GM12878 (cell line): ENCODE measurements at regions not wholly inside any gene's neighbourhood (a gene's known extent, or its start where the extent isn't known, plus 50 kb on each side); places are given as distances from the start of the nearest gene placed in this dataset.

Experiments
- ATAC-seq: fragments of 200-7000 bp; cut with Tn5 transposase; 3 replicates; pipeline ENCODE4 v1.9.1; 2020; ENCODE audit warnings: mild to moderate bottlenecking, moderate library complexity
- BruUV-seq: library from RNA; stranded (reverse); fragments of 400-500 nt; replicated peaks from 2 replicates; lab custom pipeline; 2021; lab: Mats Ljungman, UMichigan
- CTCF ChIA-PET: fragments of 300-600 bp; sonication (Branson Sonifier 250); formaldehyde crosslinking; extraction: SDS; loops from one replicate; lab custom pipeline; 2021; ENCODE audit warnings: inconsistent platforms; lab: Yijun Ruan, JAX
- POLR2A ChIA-PET: fragments of 350-600 bp; formaldehyde crosslinking; extraction: SDS; loops from one replicate; lab custom pipeline; 2021; ENCODE audit warnings: inconsistent platforms; lab: Charles Lee
- RAD21 ChIA-PET: fragments of 300-600 bp; sonication (Branson Sonifier 250); formaldehyde crosslinking; loops from one replicate; lab custom pipeline; 2023; ENCODE audit warnings: antibody characterized with exemption; ENCODE audit not compliant: unreplicated experiment; lab: Charles Lee
- SMC1A ChIA-PET: fragments of 300-600 bp; sonication (Branson Sonifier 250); formaldehyde crosslinking; loops from one replicate; lab custom pipeline; 2023; ENCODE audit not compliant: unreplicated experiment, uncharacterized antibody; lab: Charles Lee
- DNase-seq: peaks from one replicate; pipeline ENCODE4 v3.0.0-alpha.2; 2011; ENCODE audit warnings: low read depth, low spot score
- FAIRE-seq: peaks from 3 replicates; lab custom pipeline; 2011; peaks lifted over from hg19 to GRCh38; lab: Jason Lieb, UNC
- H2AFZ ChIP-seq: 2 replicates; pipeline ENCODE4 v1.6.0; 2011; ENCODE audit warnings: low read depth, low read length, control low read depth; ENCODE audit not compliant: control insufficient read depth
- H3K27ac ChIP-seq: 2 replicates; pipeline ENCODE4 v1.5.1; 2011; ENCODE audit warnings: control low read depth; ENCODE audit not compliant: control insufficient read depth, insufficient read depth
- H3K27me3 ChIP-seq, 2 experiments: replicated peaks in 1 of 2; 2 replicates each; pipeline versions ENCODE4 v1.6.0 to v1.6.1; 2011; ENCODE audit warnings: low read length in 1 of 2; ENCODE audit not compliant: control insufficient read depth in 2 of 2, insufficient read depth in 2 of 2
- H3K36me3 ChIP-seq, 2 experiments: 2 replicates each; pipeline ENCODE4 v1.5.1; 2011; ENCODE audit warnings: low read length in 1 of 2; ENCODE audit not compliant: control insufficient read depth in 2 of 2, insufficient read depth in 2 of 2
- H3K4me1 ChIP-seq: 2 replicates; pipeline ENCODE4 v1.6.1; 2011; ENCODE audit warnings: mild to moderate bottlenecking, low read length, moderate library complexity, mixed read lengths; ENCODE audit not compliant: control insufficient read depth, insufficient read depth
- H3K4me2 ChIP-seq: 2 replicates; pipeline ENCODE4 v1.6.0; 2011; ENCODE audit warnings: control low read depth; ENCODE audit not compliant: control insufficient read depth, insufficient read depth
- H3K4me3 ChIP-seq: fragments of 200-600 bp; sonication (generic); 2 replicates; pipeline ENCODE4 v1.5.1; 2016
- H3K79me2 ChIP-seq: 2 replicates; pipeline ENCODE4 v1.6.0; 2011; ENCODE audit warnings: low read length; ENCODE audit not compliant: control insufficient read depth, insufficient read depth
- H3K9ac ChIP-seq: 2 replicates; pipeline ENCODE4 v1.8.0; 2011; ENCODE audit warnings: low read length, control low read depth, mixed read lengths; ENCODE audit not compliant: control insufficient read depth, insufficient read depth
- H3K9me3 ChIP-seq: replicated peaks from 3 replicates; pipeline ENCODE4 v1.5.1; 2011; ENCODE audit warnings: mild to moderate bottlenecking, low read length; ENCODE audit not compliant: control insufficient read depth, insufficient read depth
- H4K20me1 ChIP-seq: 2 replicates; pipeline ENCODE4 v1.6.0; 2011; ENCODE audit not compliant: control insufficient read depth, insufficient read depth
- BRCA1 ChIP-seq: IDR thresholded peaks from 2 replicates; pipeline ENCODE4 v1.6.1; 2011; ENCODE audit warnings: low read depth, low read length, improper control_type of control experiment
- EGR1 ChIP-seq, 2 experiments: IDR thresholded peaks; 1 replicate in 1 of 2; 2 replicates in 1 of 2; pipeline ENCODE4 v1.6.1; 2011 to 2012; ENCODE audit warnings: low read depth in 2 of 2, low read length in 2 of 2, borderline replicate concordance in 1 of 2, mild to moderate bottlenecking in 1 of 2, moderate library complexity in 1 of 2
- EP300 ChIP-seq, 2 experiments: fragments of 150-350 bp in 1 of 2; IDR thresholded peaks; 2 replicates each; pipeline ENCODE4 v1.6.1; 2011 to 2012; ENCODE audit warnings: low read depth in 2 of 2, low read length in 2 of 2, borderline replicate concordance in 1 of 2, improper control_type of control experiment in 1 of 2, inconsistent platforms in 1 of 2; ENCODE audit not compliant: control insufficient read depth in 1 of 2
- KLF5 ChIP-seq: fragments of 450-650 bp; IDR thresholded peaks from 2 replicates; pipeline ENCODE4 v1.6.1; 2014; ENCODE audit warnings: mild to moderate bottlenecking; ENCODE audit not compliant: partially characterized antibody
- MLLT1 ChIP-seq: fragments of 450-650 bp; IDR thresholded peaks from 2 replicates; pipeline ENCODE4 v1.6.1; 2016; ENCODE audit warnings: mild to moderate bottlenecking
- MTA3 ChIP-seq: IDR thresholded peaks from 2 replicates; pipeline ENCODE4 v1.6.1; 2012; ENCODE audit warnings: low read length, inconsistent platforms, borderline replicate concordance
- MYC ChIP-seq: IDR thresholded peaks from 2 replicates; pipeline ENCODE4 v1.6.1; 2011; ENCODE audit warnings: mild to moderate bottlenecking, low read length, moderate library complexity, inconsistent platforms; ENCODE audit not compliant: insufficient read depth, insufficient replicate concordance, insufficient read length, severe bottlenecking
- NFYA ChIP-seq: IDR thresholded peaks from 2 replicates; pipeline ENCODE4 v1.6.1; 2011; ENCODE audit warnings: low read depth, mild to moderate bottlenecking, low read length, improper control_type of control experiment, borderline replicate concordance
- NKRF ChIP-seq: fragments of 450-650 bp; conservative IDR thresholded peaks from 2 replicates; pipeline ENCODE4 v1.6.1; 2017; ENCODE audit warnings: mild to moderate bottlenecking, moderate library complexity
- RBBP5 ChIP-seq: fragments of 200-600 bp; sonication (generic); conservative IDR thresholded peaks from 2 replicates; pipeline ENCODE4 v1.6.1; 2016
- RELB ChIP-seq: fragments of 450-650 bp; IDR thresholded peaks from 2 replicates; pipeline ENCODE4 v1.6.1; 2017; ENCODE audit warnings: low read depth, mild to moderate bottlenecking, moderate library complexity
- SIN3A ChIP-seq: IDR thresholded peaks from 2 replicates; pipeline ENCODE4 v1.6.1; 2012; ENCODE audit warnings: low read depth, low read length, improper control_type of control experiment
- SKIL ChIP-seq: fragments of 450-650 bp; IDR thresholded peaks from 2 replicates; pipeline ENCODE4 v1.6.1; 2017; ENCODE audit warnings: mild to moderate bottlenecking, low read depth, inconsistent platforms; ENCODE audit not compliant: poor library complexity, severe bottlenecking
- SREBF1 ChIP-seq: IDR thresholded peaks from 2 replicates; pipeline ENCODE4 v1.6.1; 2012; ENCODE audit warnings: mild to moderate bottlenecking, low read length
- TBL1XR1 ChIP-seq: IDR thresholded peaks from 2 replicates; pipeline ENCODE4 v1.6.1; 2012; ENCODE audit warnings: low read depth, low read length, improper control_type of control experiment
- WGBS: methylation state at CpG from one replicate; pipeline ENCODE4 v1.1.6; 2016; ENCODE audit warnings: low lambda C conversion rate; ENCODE audit not compliant: insufficient replicate concordance, insufficient coverage; ENCODE audit errors: missing lambda C conversion rate; 5-methylcytosine and 5-hydroxymethylcytosine counted together
- in situ Hi-C: fragments of 300-500 bp; cut with MboI; formaldehyde crosslinking; loops from 9 replicates; pipeline ENCODE4 v1.14.3; 2018; ENCODE audit warnings: mixed read lengths
- intact Hi-C: fragments of 100-400 bp; cut with micrococcal nuclease; formaldehyde crosslinking; loops from one replicate; pipeline ENCODE4 v1.14.2; 2022; ENCODE audit not compliant: unreplicated experiment

GRCh38 chr9:107951511-107951910 is 461.9 kb upstream of the KLF4 start:
- ATAC-seq, result no peak
- H3K79me2 ChIP-seq, result no peaks in the 10 kb centered on the region
- no peak overlapping the region for H3K27ac ChIP-seq
- no peak overlapping the region for H3K4me3 ChIP-seq
- H3K9me3 ChIP-seq, result no peaks in the 10 kb centered on the region
- ChIA-PET CTCF (no interaction called here), POLR2A (no interaction called here), RAD21 (no interaction called here), SMC1A (no interaction called here)
- intact Hi-C loops (no loop called here), in situ Hi-C loops (no loop called here)
- H3K36me3 ChIP-seq, result no peaks in the 10 kb centered on the region
- H3K4me1 ChIP-seq, result no peaks in the 10 kb centered on the region
- BruUV-seq, result no TSS peak
- H4K20me1 ChIP-seq, result no peaks in the 10 kb centered on the region
- H2AFZ ChIP-seq, result no peak overlapping the region
- H3K27me3 ChIP-seq, result no peaks in the 10 kb centered on the region
- 36% methylated on average over 2 of the region's 2 CpGs for WGBS
- H3K9ac ChIP-seq, result no peak overlapping the region
- no peak overlapping the region for H3K4me2 ChIP-seq
- FAIRE-seq, result no peak
- no peak for DNase-seq
- TF ChIP-seq MYC (no peak), EGR1 (IDR thresholded peaks at IDR 0.05; ENCODE audit: borderline replicate concordance in 1 of 2, low read depth in 2 of 2, low read length in 2 of 2) (no peak), RELB (no peak), TBL1XR1 (no peak), MLLT1 (no peak), RBBP5 (no peak), SREBF1 (no peak), NFYA (no peak), KLF5 (no peak), BRCA1 (no peak), SIN3A (no peak), SKIL (no peak), EP300 (IDR thresholded peaks at IDR 0.05; ENCODE audit: borderline replicate concordance in 1 of 2, control insufficient read depth in 1 of 2, low read depth in 2 of 2, low read length in 2 of 2) (no peak), NKRF (no peak), MTA3 (no peak)
